HEK293 (cell line): ENCODE measurements at regions not wholly inside any gene's neighbourhood (a gene's known extent, or its start where the extent isn't known, plus 50 kb on each side); places are given as distances from the start of the nearest gene placed in this dataset.

ENCODE experiments used
- ZNF366 ChIP-seq: fragments of 450-650 bp; formaldehyde crosslinking; conservative IDR thresholded peaks from 2 replicates; pipeline ENCODE4 v1.5.1; 2016; ENCODE audit warnings: missing biosample characterization, missing genetic modification characterization
- TF ChIP-seq, protein P1 (sequence below): fragments of 450-650 bp; formaldehyde crosslinking; IDR thresholded peaks from 2 replicates; pipeline ENCODE4 v1.5.1; 2016; ENCODE audit warnings: missing biosample characterization, missing genetic modification characterization
- TF ChIP-seq, protein P2 (sequence below): sonication (generic); formaldehyde crosslinking; IDR thresholded peaks from 2 replicates; pipeline ENCODE4 v1.8.1; 2022; ENCODE audit warnings: mild to moderate bottlenecking, moderate library complexity, missing genetic modification reagents
- TF ChIP-seq, protein P3 (sequence below): fragments of 450-650 bp; formaldehyde crosslinking; IDR thresholded peaks from 2 replicates; pipeline ENCODE4 v1.5.1; 2016; ENCODE audit warnings: missing biosample characterization, missing genetic modification characterization

DNA sequence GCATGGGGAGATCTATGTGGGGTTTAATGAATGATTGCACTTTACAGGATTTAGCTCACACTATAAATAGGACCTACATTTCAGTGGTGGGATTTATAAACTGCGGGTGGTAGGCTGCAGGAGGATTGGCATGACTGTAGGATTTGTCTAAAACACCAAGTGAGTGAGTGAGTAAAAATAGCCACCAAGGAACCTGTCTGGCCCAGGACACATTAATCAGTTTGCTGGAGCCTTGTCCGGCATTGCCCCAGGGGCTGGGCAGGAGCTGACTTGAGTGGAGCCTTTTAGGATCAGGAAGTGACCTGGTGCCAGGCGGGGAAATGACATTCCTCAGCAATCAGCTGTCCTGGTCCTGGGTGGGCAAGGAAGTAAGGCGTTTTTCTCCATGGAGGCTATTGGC lies 193.9 kb upstream of the ADRA1D start:
- TF ChIP-seq, protein P1, sequence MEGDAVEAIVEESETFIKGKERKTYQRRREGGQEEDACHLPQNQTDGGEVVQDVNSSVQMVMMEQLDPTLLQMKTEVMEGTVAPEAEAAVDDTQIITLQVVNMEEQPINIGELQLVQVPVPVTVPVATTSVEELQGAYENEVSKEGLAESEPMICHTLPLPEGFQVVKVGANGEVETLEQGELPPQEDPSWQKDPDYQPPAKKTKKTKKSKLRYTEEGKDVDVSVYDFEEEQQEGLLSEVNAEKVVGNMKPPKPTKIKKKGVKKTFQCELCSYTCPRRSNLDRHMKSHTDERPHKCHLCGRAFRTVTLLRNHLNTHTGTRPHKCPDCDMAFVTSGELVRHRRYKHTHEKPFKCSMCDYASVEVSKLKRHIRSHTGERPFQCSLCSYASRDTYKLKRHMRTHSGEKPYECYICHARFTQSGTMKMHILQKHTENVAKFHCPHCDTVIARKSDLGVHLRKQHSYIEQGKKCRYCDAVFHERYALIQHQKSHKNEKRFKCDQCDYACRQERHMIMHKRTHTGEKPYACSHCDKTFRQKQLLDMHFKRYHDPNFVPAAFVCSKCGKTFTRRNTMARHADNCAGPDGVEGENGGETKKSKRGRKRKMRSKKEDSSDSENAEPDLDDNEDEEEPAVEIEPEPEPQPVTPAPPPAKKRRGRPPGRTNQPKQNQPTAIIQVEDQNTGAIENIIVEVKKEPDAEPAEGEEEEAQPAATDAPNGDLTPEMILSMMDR: no peak
- TF ChIP-seq, protein P2, sequence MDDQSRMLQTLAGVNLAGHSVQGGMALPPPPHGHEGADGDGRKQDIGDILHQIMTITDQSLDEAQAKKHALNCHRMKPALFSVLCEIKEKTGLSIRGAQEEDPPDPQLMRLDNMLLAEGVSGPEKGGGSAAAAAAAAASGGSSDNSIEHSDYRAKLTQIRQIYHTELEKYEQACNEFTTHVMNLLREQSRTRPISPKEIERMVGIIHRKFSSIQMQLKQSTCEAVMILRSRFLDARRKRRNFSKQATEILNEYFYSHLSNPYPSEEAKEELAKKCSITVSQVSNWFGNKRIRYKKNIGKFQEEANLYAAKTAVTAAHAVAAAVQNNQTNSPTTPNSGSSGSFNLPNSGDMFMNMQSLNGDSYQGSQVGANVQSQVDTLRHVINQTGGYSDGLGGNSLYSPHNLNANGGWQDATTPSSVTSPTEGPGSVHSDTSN (CRISPR knock-in tag): no peak
- TF ChIP-seq, protein P3, sequence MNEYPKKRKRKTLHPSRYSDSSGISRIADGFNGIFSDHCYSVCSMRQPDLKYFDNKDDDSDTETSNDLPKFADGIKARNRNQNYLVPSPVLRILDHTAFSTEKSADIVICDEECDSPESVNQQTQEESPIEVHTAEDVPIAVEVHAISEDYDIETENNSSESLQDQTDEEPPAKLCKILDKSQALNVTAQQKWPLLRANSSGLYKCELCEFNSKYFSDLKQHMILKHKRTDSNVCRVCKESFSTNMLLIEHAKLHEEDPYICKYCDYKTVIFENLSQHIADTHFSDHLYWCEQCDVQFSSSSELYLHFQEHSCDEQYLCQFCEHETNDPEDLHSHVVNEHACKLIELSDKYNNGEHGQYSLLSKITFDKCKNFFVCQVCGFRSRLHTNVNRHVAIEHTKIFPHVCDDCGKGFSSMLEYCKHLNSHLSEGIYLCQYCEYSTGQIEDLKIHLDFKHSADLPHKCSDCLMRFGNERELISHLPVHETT: no peak
- no peak for TF ChIP-seq ZNF366 (tag by site-specific recombination)
